ENCODE measurements at regions not wholly inside any gene's neighbourhood (a gene's known extent, or its start where the extent isn't known, plus 50 kb on each side); places are given as distances from the start of the nearest gene placed in this dataset.

- intact Hi-C loops (cut with DNase I): no loop called here
- no peak for DNase-seq (ENCODE audit: low spot score)
These were observed 372.1 kb upstream of the C9orf72 start for GRCh38 chr9:27945386-27945785.

GRCh38 chr9:27950382-27950781 lies 377.1 kb upstream of the C9orf72 start:
- intact Hi-C loops (cut with DNase I): no loop called here
- DNase-seq (ENCODE audit: low spot score): no peak

GRCh38 chr9:27954858-27955257 lies 381.6 kb upstream of the C9orf72 start:
- DNase-seq (ENCODE audit: low spot score): no peak
- intact Hi-C loops (cut with DNase I): no loop called here

GRCh38 chr9:27963836-27964235 lies 390.6 kb upstream of the C9orf72 start:
- intact Hi-C loops (cut with DNase I): no loop called here
- no peak for DNase-seq (ENCODE audit: low spot score)

- no peak for DNase-seq (ENCODE audit: low spot score)
- intact Hi-C loops (cut with DNase I): no loop called here
These were observed 393.9 kb upstream of the C9orf72 start for GRCh38 chr9:27967210-27967609.

- DNase-seq (ENCODE audit: low spot score): no peak
These were observed 404.6 kb upstream of the C9orf72 start for GRCh38 chr9:27977931-27978330.

GRCh38 chr9:27985714-27986113 lies 412.4 kb upstream of the C9orf72 start:
- intact Hi-C loops (cut with DNase I): no loop called here

More at GRCh38 chr9:27977931-27978330, 404.6 kb upstream of the C9orf72 start:
- intact Hi-C loops (cut with DNase I): no loop called here

GRCh38 chr9:27990524-27990923 lies 417.2 kb upstream of the C9orf72 start:
- intact Hi-C loops (cut with DNase I): no loop called here
- DNase-seq (ENCODE audit: low spot score): no peak

More at GRCh38 chr9:27985714-27986113, 412.4 kb upstream of the C9orf72 start:
- no peak for DNase-seq (ENCODE audit: low spot score)

GRCh38 chr9:27991221-27991620 lies 417.9 kb upstream of the C9orf72 start:
- intact Hi-C loops (cut with DNase I): no loop called here
- DNase-seq (ENCODE audit: low spot score): no peak

GRCh38 chr9:28001096-28001495 lies 427.8 kb upstream of the C9orf72 start:
- DNase-seq (ENCODE audit: low spot score): no peak
- intact Hi-C loops (cut with DNase I): no loop called here

- intact Hi-C loops (cut with DNase I): no loop called here
- DNase-seq (ENCODE audit: low spot score): no peak
These were observed 431.6 kb upstream of the C9orf72 start for GRCh38 chr9:28004900-28005299.

GRCh38 chr9:28005779-28006178 lies 432.5 kb upstream of the C9orf72 start:
- intact Hi-C loops (cut with DNase I): no loop called here
- no peak for DNase-seq (ENCODE audit: low spot score)

- intact Hi-C loops (cut with DNase I): no loop called here
- DNase-seq (ENCODE audit: low spot score): no peak
These were observed 434.0 kb upstream of the C9orf72 start for GRCh38 chr9:28007097-28007817.

GRCh38 chr9:28014212-28014611 lies 440.9 kb upstream of the C9orf72 start:
- intact Hi-C loops (cut with DNase I): no loop called here
- no peak for DNase-seq (ENCODE audit: low spot score)

GRCh38 chr9:28024676-28025075 lies 451.4 kb upstream of the C9orf72 start:
- no peak for DNase-seq (ENCODE audit: low spot score)
- intact Hi-C loops (cut with DNase I): no loop called here

GRCh38 chr9:28025186-28025585 lies 451.9 kb upstream of the C9orf72 start:
- intact Hi-C loops (cut with DNase I): no loop called here
- DNase-seq (ENCODE audit: low spot score): no peak

GRCh38 chr9:28031521-28032267 lies 458.4 kb upstream of the C9orf72 start:
- no peak for DNase-seq (ENCODE audit: low spot score)
- intact Hi-C loops (cut with DNase I): no loop called here

GRCh38 chr9:28032268-28032590 lies 458.9 kb upstream of the C9orf72 start:
- DNase-seq (ENCODE audit: low spot score): no peak
- intact Hi-C loops (cut with DNase I): no loop called here

- intact Hi-C loops (cut with DNase I): no loop called here
- DNase-seq (ENCODE audit: low spot score): no peak
These were observed 461.0 kb upstream of the C9orf72 start for GRCh38 chr9:28034242-28034641.

- DNase-seq (ENCODE audit: low spot score): no peak
- intact Hi-C loops (cut with DNase I): no loop called here
These were observed 464.7 kb upstream of the C9orf72 start for GRCh38 chr9:28037968-28038367.

- DNase-seq (ENCODE audit: low spot score): no peak
- intact Hi-C loops (cut with DNase I): no loop called here
These were observed 471.8 kb upstream of the C9orf72 start for GRCh38 chr9:28045051-28045450.

All from posterior vena cava (tissue), 2 donors.